IMR-90 (cell line): ENCODE measurements at regions not wholly inside any gene's neighbourhood (a gene's known extent, or its start where the extent isn't known, plus 50 kb on each side); places are given as distances from the start of the nearest gene placed in this dataset.

Experiments used
- ATAC-seq: fragments of 200-7000 bp; cut with Tn5 transposase; 2 replicates; pipeline ENCODE4 v1.9.1; 2020; ENCODE audit warnings: low read depth, mild to moderate bottlenecking, moderate library complexity
- BruUV-seq: library from RNA; stranded (reverse); fragments of 400-500 nt; replicated peaks from 2 replicates; lab custom pipeline; 2021; lab: Mats Ljungman, UMichigan
- CTCF ChIA-PET: fragments of 300-600 bp; formaldehyde crosslinking; extraction: SDS; loops from one replicate; lab custom pipeline; 2021; ENCODE audit warnings: antibody characterized with exemption; lab: Yijun Ruan, JAX
- POLR2A ChIA-PET: fragments of 300-600 bp; sonication (Branson Sonifier 250); formaldehyde crosslinking; loops from one replicate; lab custom pipeline; 2022; ENCODE audit warnings: antibody characterized with exemption; ENCODE audit not compliant: unreplicated experiment; lab: Charles Lee
- DNase-seq: peaks from one replicate; pipeline ENCODE4 v3.0.0; 2013
- H2AFZ ChIP-seq: replicated peaks from 2 replicates; pipeline ENCODE3; 2013; ENCODE audit warnings: low read length, mild to moderate bottlenecking; ENCODE audit not compliant: poor library complexity
- H2AK5ac ChIP-seq: 2 replicates; pipeline ENCODE4 v1.6.1; 2013; ENCODE audit warnings: low read depth, low read length, inconsistent platforms
- H2AK9ac ChIP-seq: replicated peaks from 2 replicates; pipeline ENCODE3; 2013; ENCODE audit warnings: mild to moderate bottlenecking, low read depth, low read length, moderate library complexity; ENCODE audit not compliant: poor library complexity
- H2BK120ac ChIP-seq: 2 replicates; pipeline ENCODE4 v1.6.1; 2013; ENCODE audit warnings: low read depth, low read length, inconsistent platforms
- H2BK15ac ChIP-seq: 3 replicates; pipeline ENCODE4 v1.6.1; 2013; ENCODE audit warnings: low read depth, low read length, inconsistent platforms
- H2BK20ac ChIP-seq: 2 replicates; pipeline ENCODE4 v1.6.1; 2013; ENCODE audit warnings: low read depth, mild to moderate bottlenecking, inconsistent platforms, low read length, moderate library complexity
- H2BK5ac ChIP-seq: 2 replicates; pipeline ENCODE4 v1.6.1; 2013; ENCODE audit warnings: mild to moderate bottlenecking, low read depth, low read length, inconsistent platforms; ENCODE audit not compliant: poor library complexity, severe bottlenecking
- H3K14ac ChIP-seq: replicated peaks from 2 replicates; pipeline ENCODE4 v1.6.1; 2013; ENCODE audit warnings: low read depth, low read length, inconsistent platforms
- H3K18ac ChIP-seq: 2 replicates; pipeline ENCODE4 v1.6.1; 2013; ENCODE audit warnings: low read depth, low read length, control low read depth
- H3K23ac ChIP-seq: 2 replicates; pipeline ENCODE4 v1.6.1; 2013; ENCODE audit warnings: low read depth, low read length, inconsistent platforms
- H3K27ac ChIP-seq: 2 replicates; pipeline ENCODE4 v1.5.1; 2013; ENCODE audit warnings: mild to moderate bottlenecking, control low read depth, low read length; ENCODE audit not compliant: insufficient read depth
- H3K27me3 ChIP-seq: 2 replicates; pipeline ENCODE4 v1.6.1; 2013; ENCODE audit warnings: low read length; ENCODE audit not compliant: control insufficient read depth, insufficient read depth
- H3K36me3 ChIP-seq: 2 replicates; pipeline ENCODE4 v1.6.1; 2013; ENCODE audit warnings: low read length, mixed read lengths; ENCODE audit not compliant: control insufficient read depth, insufficient read depth
- H3K4ac ChIP-seq: 2 replicates; pipeline ENCODE4 v1.6.1; 2013; ENCODE audit warnings: low read depth, low read length, inconsistent platforms
- H3K4me1 ChIP-seq: 2 replicates; pipeline ENCODE4 v1.6.1; 2013; ENCODE audit warnings: low read length, mixed read lengths; ENCODE audit not compliant: control insufficient read depth, insufficient read depth
- H3K4me2 ChIP-seq: 2 replicates; pipeline ENCODE4 v1.6.1; 2013; ENCODE audit warnings: low read depth, mild to moderate bottlenecking, control low read depth, low read length, moderate library complexity
- H3K4me3 ChIP-seq: 2 replicates; pipeline ENCODE4 v1.5.1; 2013; ENCODE audit warnings: low read depth, mild to moderate bottlenecking, control low read depth, low read length, moderate library complexity; ENCODE audit not compliant: insufficient read depth
- H3K56ac ChIP-seq: 2 replicates; pipeline ENCODE4 v1.6.1; 2013; ENCODE audit warnings: low read length, inconsistent platforms; ENCODE audit not compliant: insufficient read depth; ENCODE audit errors: extremely low read depth
- H3K79me1 ChIP-seq, 2 experiments: 2 replicates each; pipeline ENCODE4 v1.6.1; 2013; ENCODE audit warnings: low read length in 2 of 2, inconsistent platforms in 1 of 2, low read depth in 1 of 2
- H3K9ac ChIP-seq: 2 replicates; pipeline ENCODE4 v1.6.1; 2013; ENCODE audit warnings: low read depth, low read length, control low read depth
- H3K9me1 ChIP-seq: 2 replicates; pipeline ENCODE4 v1.6.1; 2013; ENCODE audit warnings: low read length, inconsistent platforms; ENCODE audit not compliant: insufficient read depth
- H3K9me3 ChIP-seq: 2 replicates; pipeline ENCODE4 v1.6.1; 2013; ENCODE audit warnings: low read length; ENCODE audit not compliant: control insufficient read depth, insufficient read depth
- H4K20me1 ChIP-seq: 2 replicates; pipeline ENCODE4 v1.6.1; 2013; ENCODE audit warnings: low read length, inconsistent platforms; ENCODE audit not compliant: insufficient read depth
- H4K5ac ChIP-seq: 2 replicates; pipeline ENCODE4 v1.6.1; 2013; ENCODE audit warnings: mild to moderate bottlenecking, low read depth, low read length, control low read depth
- H4K8ac ChIP-seq, 2 experiments: 2 replicates each; pipeline ENCODE4 v1.6.1; 2013; ENCODE audit warnings: low read depth in 2 of 2, low read length in 2 of 2, control low read depth in 1 of 2, inconsistent platforms in 1 of 2
- H4K91ac ChIP-seq: 2 replicates; pipeline ENCODE4 v1.6.1; 2013; ENCODE audit warnings: low read depth, low read length, inconsistent platforms; ENCODE audit not compliant: insufficient read depth
- CEBPB ChIP-seq: IDR thresholded peaks from 2 replicates; pipeline ENCODE4 v1.6.1; 2012; ENCODE audit warnings: low read depth, low read length, improper control_type of control experiment
- FOS ChIP-seq: fragments of 150-350 bp; IDR thresholded peaks from 2 replicates; pipeline ENCODE4 v1.6.1; 2016; ENCODE audit warnings: low read depth, low read length
- MAFK ChIP-seq: IDR thresholded peaks from 2 replicates; pipeline ENCODE4 v1.6.1; 2012; ENCODE audit warnings: low read depth, low read length, improper control_type of control experiment
- MAZ ChIP-seq: IDR thresholded peaks from 2 replicates; pipeline ENCODE4 v1.6.1; 2012; ENCODE audit warnings: low read depth, mild to moderate bottlenecking, low read length, improper control_type of control experiment, moderate library complexity, borderline replicate concordance
- MXI1 ChIP-seq: IDR thresholded peaks from 2 replicates; pipeline ENCODE4 v1.6.1; 2012; ENCODE audit warnings: low read depth, mild to moderate bottlenecking, low read length, moderate library complexity, borderline replicate concordance
- POLR2A ChIP-seq: IDR thresholded peaks from 2 replicates; pipeline ENCODE4 v1.6.1; 2012; ENCODE audit warnings: mild to moderate bottlenecking, low read depth, low read length
- RAD21 ChIP-seq: IDR thresholded peaks from 2 replicates; pipeline ENCODE4 v1.6.1; 2012; ENCODE audit warnings: low read length, improper control_type of control experiment
- RFX5 ChIP-seq: IDR thresholded peaks from 2 replicates; pipeline ENCODE4 v1.8.0; 2012; ENCODE audit warnings: low read depth, mild to moderate bottlenecking, low read length, moderate library complexity
- SMC3 ChIP-seq: fragments of 150-350 bp; IDR thresholded peaks from 2 replicates; pipeline ENCODE4 v1.6.1; 2016; ENCODE audit warnings: low read depth, mild to moderate bottlenecking, antibody characterized with exemption, low read length, moderate library complexity
- WGBS, 2 experiments: methylation state at CpG; one replicate each; pipeline versions ENCODE4 v1.1.5 to v1.1.7; 2013; ENCODE audit warnings: missing lambda C conversion rate in 2 of 2; ENCODE audit not compliant: insufficient read length in 1 of 2; ENCODE audit errors: extremely low coverage in 2 of 2; 5-methylcytosine and 5-hydroxymethylcytosine counted together
- dilution Hi-C: fragments of 300-500 bp; cut with HindIII; formaldehyde crosslinking; loops from one replicate; pipeline ENCODE4 v1.14.3; 2018; ENCODE audit warnings: low sequenced_read_pairs; ENCODE audit not compliant: unreplicated experiment
- in situ Hi-C: fragments of 300-500 bp; cut with MboI; formaldehyde crosslinking; loops from 3 replicates; pipeline ENCODE4 v1.14.3; 2019; ENCODE audit warnings: low sequenced_read_pairs, inconsistent platforms, mixed read lengths
- intact Hi-C: fragments of 100-400 bp; cut with micrococcal nuclease; formaldehyde crosslinking; loops from 2 replicates; pipeline ENCODE4 v1.10.0; 2022

DNA sequence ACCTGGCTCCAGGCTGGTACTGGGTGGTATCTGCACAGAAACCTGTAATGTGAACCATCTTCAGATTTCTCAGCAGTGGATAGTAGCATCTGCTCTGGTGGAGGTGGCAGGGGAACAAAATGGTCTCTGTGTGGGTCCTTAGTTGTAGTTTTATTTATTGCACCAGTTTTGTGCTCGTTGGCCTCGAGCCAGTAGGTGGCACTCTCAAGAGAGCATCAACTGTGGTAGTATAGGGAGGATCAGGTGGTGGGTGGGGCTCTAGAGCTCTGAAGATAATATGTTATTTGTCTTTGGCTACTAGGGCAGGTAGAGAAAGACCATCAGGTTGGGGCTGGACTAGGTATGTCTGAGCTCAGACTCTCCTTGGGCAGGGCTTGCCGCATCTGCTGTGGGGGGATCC lies 254.0 kb upstream of the GPR149 start:
- 0% methylated on average over 1 of the region's 3 CpGs; no CpG with 5 or more reads in 1 of the 2 experiments for WGBS, 2 experiments
- H3K4ac ChIP-seq = no peak overlapping the region

More for the DNA sequence above, 254.0 kb upstream of the GPR149 start:
- Histone ChIP-seq H4K20me1 (no peaks in the 10 kb centered on the region), H4K91ac (no peak overlapping the region), H2BK120ac (no peak overlapping the region), H4K8ac (no peak overlapping the region), H3K27ac (no peak overlapping the region), H2AFZ (no peak overlapping the region), H4K5ac (no peak overlapping the region), H3K14ac (no peak overlapping the region), H3K36me3 (no peaks in the 10 kb centered on the region), H2BK5ac (no peak overlapping the region), H3K9ac (no peak overlapping the region), H2BK15ac (no peak overlapping the region), H3K9me3 (no peaks in the 10 kb centered on the region), H2BK20ac (no peak overlapping the region), H3K4me2 (no peak overlapping the region), H3K23ac (no peak overlapping the region), H3K18ac (no peak overlapping the region), H3K27me3 (no peaks in the 10 kb centered on the region), H3K56ac (no peak overlapping the region), H3K9me1 (no peaks in the 10 kb centered on the region), H2AK5ac (no peak overlapping the region), H3K79me1 (no peaks in the 10 kb centered on the region), H2AK9ac (no peak overlapping the region), H3K4me1 (no peaks in the 10 kb centered on the region), H3K4me3 (no peak overlapping the region)
- intact Hi-C loops = no loop called here
- ATAC-seq (no peak), DNase-seq (no peak)
- dilution Hi-C loops = no loop called here
- CTCF ChIA-PET = no interaction called here
- POLR2A ChIA-PET = no interaction called here
- no TSS peak for BruUV-seq
- in situ Hi-C loops = loop anchor here (25.0 kb wide), 1 partner anchor 97 kb away; no protein-coding TSS in a partner anchor
- TF ChIP-seq FOS (no peak), RFX5 (no peak), CEBPB (no peak), POLR2A (no peak), SMC3 (no peak), RAD21 (no peak), MAZ (no peak), MXI1 (no peak), MAFK (no peak)
